K562 (cell line): ENCODE measurements at regions not wholly inside any gene's neighbourhood (a gene's known extent, or its start where the extent isn't known, plus 50 kb on each side); places are given as distances from the start of the nearest gene placed in this dataset.

ENCODE experiments used
- ATAC-seq: fragments of 200-7000 bp; cut with Tn5 transposase; 3 replicates; pipeline ENCODE4 v1.9.1; 2020; ENCODE audit warnings: moderate library complexity
- BruUV-seq: library from RNA; stranded (reverse); fragments of 400-500 nt; replicated peaks from 2 replicates; lab custom pipeline; 2021; lab: Mats Ljungman, UMichigan
- CTCF ChIA-PET: fragments of 300-600 bp; formaldehyde crosslinking; extraction: SDS; loops from one replicate; lab custom pipeline; 2021; ENCODE audit warnings: low intra/inter-chr PET ratio; lab: Yijun Ruan, JAX
- POLR2A ChIA-PET: fragments of 300-600, 350-650 bp; sonication (Branson Sonifier 250); formaldehyde crosslinking; extraction: SDS; loops from one replicate; lab custom pipeline; 2021; ENCODE audit warnings: antibody characterized with exemption, inconsistent platforms; lab: Yijun Ruan, JAX
- DNase-seq, 4 experiments: peaks; one replicate each; pipeline versions ENCODE4 v3.0.0 to v3.0.0-alpha.2; 2011 to 2018; ENCODE audit warnings: low spot score in 3 of 4, mixed read lengths in 3 of 4; ENCODE audit errors: extremely low read depth in 1 of 4
- FAIRE-seq: peaks from 2 replicates; lab custom pipeline; 2011; peaks lifted over from hg19 to GRCh38; lab: Jason Lieb, UNC
- H2AFZ ChIP-seq: 2 replicates; pipeline ENCODE4 v1.6.0; 2011; ENCODE audit warnings: low read depth, low read length, control low read depth, inconsistent platforms
- H3K27ac ChIP-seq: fragments of 200-600 bp; 3 replicates; pipeline ENCODE4 v1.8.0; 2011; ENCODE audit warnings: low read depth, mild to moderate bottlenecking, control low read depth, inconsistent platforms, low read length, moderate library complexity, mixed read lengths; ENCODE audit errors: extremely low read depth
- H3K27me3 ChIP-seq, 2 experiments: fragments of 300-600 bp in 1 of 2; 2 replicates in 1 of 2; 3 replicates in 1 of 2; pipeline versions ENCODE4 v1.6.0 to v1.8.0; 2011; ENCODE audit warnings: inconsistent platforms in 2 of 2, low read length in 2 of 2, mild to moderate bottlenecking in 1 of 2, mixed read lengths in 1 of 2, moderate library complexity in 1 of 2; ENCODE audit not compliant: control insufficient read depth in 2 of 2, insufficient read depth in 2 of 2
- H3K36me3 ChIP-seq: fragments of 300-600 bp; 3 replicates; pipeline ENCODE4 v1.8.0; 2011; ENCODE audit warnings: mild to moderate bottlenecking, low read length, inconsistent platforms; ENCODE audit not compliant: control insufficient read depth, insufficient read depth
- H3K4me1 ChIP-seq, 2 experiments: fragments of 200-600 bp in 1 of 2; replicated peaks in 1 of 2; 2 replicates in 1 of 2; 3 replicates in 1 of 2; pipeline versions ENCODE4 v1.5.1 to v1.8.0; 2011; ENCODE audit warnings: inconsistent platforms in 2 of 2, low read length in 2 of 2, mild to moderate bottlenecking in 1 of 2, mixed read lengths in 1 of 2, moderate library complexity in 1 of 2; ENCODE audit not compliant: control insufficient read depth in 2 of 2, insufficient read depth in 2 of 2
- H3K4me2 ChIP-seq: 2 replicates; pipeline ENCODE4 v1.6.1; 2011; ENCODE audit warnings: low read length, control low read depth, inconsistent platforms, mixed read lengths; ENCODE audit not compliant: insufficient read depth
- H3K4me3 ChIP-seq: fragments of 200-600 bp; sonication (generic), shearing (Covaris generic); 2 replicates; pipeline ENCODE4 v1.5.1; 2016; ENCODE audit warnings: control low read depth, inconsistent platforms
- H3K79me2 ChIP-seq: fragments of 200-600 bp; 3 replicates; pipeline ENCODE4 v1.8.0; 2011; ENCODE audit warnings: low read length, inconsistent platforms; ENCODE audit not compliant: control insufficient read depth, insufficient read depth
- H3K9ac ChIP-seq, 2 experiments: 2 replicates each; pipeline versions ENCODE4 v1.6.0 to v1.6.1; 2011; ENCODE audit warnings: low read depth in 2 of 2, low read length in 2 of 2, control low read depth in 1 of 2, inconsistent platforms in 1 of 2, mild to moderate bottlenecking in 1 of 2, mixed read lengths in 1 of 2; ENCODE audit not compliant: insufficient read depth in 1 of 2
- H3K9me1 ChIP-seq: one replicate; pipeline ENCODE4 v1.6.0; 2011; ENCODE audit warnings: inconsistent platforms, mild to moderate bottlenecking, low read length, moderate library complexity; ENCODE audit not compliant: control insufficient read depth, insufficient read depth
- H3K9me3 ChIP-seq: replicated peaks from 2 replicates; pipeline ENCODE4 v1.5.1; 2011; ENCODE audit warnings: low read depth, low read length, inconsistent platforms; ENCODE audit not compliant: control insufficient read depth, insufficient read depth
- H4K20me1 ChIP-seq: replicated peaks from 2 replicates; pipeline ENCODE4 v1.6.1; 2011; ENCODE audit warnings: low read length, inconsistent platforms, mixed read lengths; ENCODE audit not compliant: control insufficient read depth, insufficient read depth
- CBX8 ChIP-seq: fragments of 200-600 bp; sonication (generic); IDR thresholded peaks from 2 replicates; pipeline ENCODE4 v1.6.1; 2012; ENCODE audit warnings: borderline replicate concordance, mixed run types, low read depth, mild to moderate bottlenecking, moderate library complexity, mixed read lengths, low read length, control low read depth, inconsistent platforms; ENCODE audit not compliant: poor library complexity, severe bottlenecking; ENCODE audit errors: extremely low read depth
- DNMT1 ChIP-seq: fragments of 450-650 bp; IDR thresholded peaks from 2 replicates; pipeline ENCODE4 v1.6.1; 2016; ENCODE audit warnings: antibody characterized with exemption, mild to moderate bottlenecking
- EHMT2 ChIP-seq: fragments of 450-650 bp; IDR thresholded peaks from 2 replicates; pipeline ENCODE4 v1.6.1; 2018; ENCODE audit warnings: antibody characterized with exemption
- HEY1 ChIP-seq: fragments of 250-450 bp; sonication (Bioruptor Pico); IDR thresholded peaks from 2 replicates; pipeline ENCODE4 v1.5.0; 2020; ENCODE audit warnings: mild to moderate bottlenecking, moderate library complexity, borderline replicate concordance
- HMG20B ChIP-seq: fragments of 250-450 bp; sonication (Bioruptor Pico); IDR thresholded peaks from 2 replicates; pipeline ENCODE4 v1.5.0; 2021; ENCODE audit warnings: mild to moderate bottlenecking
- JUN ChIP-seq, 2 experiments: sonication (generic) in 1 of 2; formaldehyde crosslinking in 1 of 2; IDR thresholded peaks; 2 replicates each; pipeline versions ENCODE4 v1.6.1 to v1.8.0; 2012 to 2022; ENCODE audit warnings: borderline replicate concordance in 2 of 2, mild to moderate bottlenecking in 2 of 2, improper control_type of control experiment in 1 of 2, low read depth in 1 of 2, low read length in 1 of 2, missing genetic modification reagents in 1 of 2
- KLF10 ChIP-seq: fragments of 250-450 bp; sonication (Bioruptor Pico); IDR thresholded peaks from 2 replicates; pipeline ENCODE4 v1.6.1; 2021; ENCODE audit warnings: matching md5 sums
- SRSF1 ChIP-seq: fragments of 200-400 bp; formaldehyde crosslinking; IDR thresholded peaks from 2 replicates; pipeline ENCODE4 v1.6.1; 2017; ENCODE audit warnings: mild to moderate bottlenecking, low read depth, low read length, moderate library complexity
- TAL1 ChIP-seq: fragments of 450-650 bp; IDR thresholded peaks from 2 replicates; pipeline ENCODE4 v1.6.1; 2016; ENCODE audit warnings: mild to moderate bottlenecking
- TCF7 ChIP-seq: sonication (generic); IDR thresholded peaks from 2 replicates; pipeline ENCODE4 v1.6.1; 2016; ENCODE audit warnings: antibody characterized with exemption, borderline replicate concordance
- WHSC1 ChIP-seq: IDR thresholded peaks from one replicate; pipeline ENCODE4 v1.6.1; 2012; ENCODE audit warnings: low read length, control low read depth, inconsistent platforms
- ZNF707 ChIP-seq: fragments of 250-450 bp; sonication (Bioruptor Pico); conservative IDR thresholded peaks from 2 replicates; pipeline ENCODE4 v1.8.0; 2022; ENCODE audit warnings: inconsistent platforms, mild to moderate bottlenecking, moderate library complexity
- ZNF740 ChIP-seq, 3 experiments: fragments of 200-800 bp in 1 of 3; sonication (Bioruptor generic) in 1 of 3; sonication (generic) in 1 of 3; formaldehyde crosslinking in 1 of 3; IDR thresholded peaks; 2 replicates each; pipeline versions ENCODE4 v1.6.1 to v1.8.0; 2016 to 2022; ENCODE audit warnings: mild to moderate bottlenecking in 2 of 3, missing compliant biosample characterization in 2 of 3, missing genetic modification characterization in 2 of 3, missing genetic modification reagents in 1 of 3
- ZNF75A ChIP-seq: fragments of 450-650 bp; formaldehyde crosslinking; IDR thresholded peaks from 2 replicates; pipeline ENCODE4 v1.4.0; 2020; ENCODE audit warnings: mild to moderate bottlenecking
- ZNF764 ChIP-seq: fragments of 250-450 bp; sonication (Bioruptor Pico); IDR thresholded peaks from 2 replicates; pipeline ENCODE4 v1.4.0; 2020; ENCODE audit warnings: low read depth, mild to moderate bottlenecking, moderate library complexity
- WGBS: fragments of 100-300 bp; shearing (Covaris generic); methylation state at CpG from one replicate; pipeline ENCODE4 v1.1.6; 2016; ENCODE audit warnings: low coverage, mixed read lengths; ENCODE audit not compliant: insufficient coverage; ENCODE audit errors: missing lambda C conversion rate; 5-methylcytosine and 5-hydroxymethylcytosine counted together
- in situ Hi-C: fragments of 300-500 bp; cut with MboI; formaldehyde crosslinking; loops from 4 replicates; pipeline ENCODE4 v1.15.0; 2018; ENCODE audit warnings: inconsistent platforms, mixed read lengths
- intact Hi-C: fragments of 100-400 bp; cut with micrococcal nuclease; formaldehyde crosslinking; loops from 2 replicates; pipeline ENCODE4 v1.14.2; 2022
- TF ChIP-seq, protein P1 (sequence below): fragments of 250-450 bp; sonication (Bioruptor Pico); IDR thresholded peaks from 2 replicates; pipeline ENCODE4 v1.9.0; 2021; ENCODE audit warnings: mild to moderate bottlenecking
- TF ChIP-seq, protein P2 (sequence below), 2 experiments: IDR thresholded peaks; 2 replicates each; pipeline ENCODE4 v1.6.1; 2012; ENCODE audit warnings: improper control_type of control experiment in 2 of 2, low read depth in 2 of 2, low read length in 2 of 2, borderline replicate concordance in 1 of 2

DNA sequence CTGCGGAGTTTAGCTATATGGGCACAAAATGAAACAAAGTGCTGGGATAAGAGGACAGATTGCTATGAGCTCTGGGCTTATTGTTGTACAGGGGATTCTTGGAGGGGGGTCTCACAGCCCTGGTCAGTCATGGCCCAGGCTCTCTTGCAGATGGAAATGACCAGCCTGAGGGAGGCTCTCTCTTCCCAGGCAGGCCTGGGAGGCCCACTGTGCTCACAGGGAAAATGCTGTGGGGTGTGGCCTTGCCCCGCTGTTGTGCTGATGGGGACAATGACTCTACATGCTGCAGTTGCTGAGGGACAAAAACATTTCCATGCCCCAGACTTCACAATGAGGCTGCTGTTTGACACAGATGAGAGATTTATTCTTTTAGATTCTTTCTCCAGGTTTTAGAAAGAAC, 202.2 kb downstream of the KLF13 start (continued):
- TF ChIP-seq JUN (IDR thresholded peaks at IDR 0.05; ENCODE audit: borderline replicate concordance, low read depth, low read length) (no peak), JUN (CRISPR knock-in tag; IDR thresholded peaks at IDR 0.05; ENCODE audit: borderline replicate concordance) (no peak), SRSF1 (no peak), DNMT1 (no peak), HMG20B (CRISPR knock-in tag) (no peak), HEY1 (CRISPR knock-in tag) (no peak)

GRCh38 chr15:31537770-31538592, 211.3 kb downstream of the KLF13 start:
- Histone ChIP-seq H3K79me2 (no peaks in the 10 kb centered on the region), H2AFZ (no peak overlapping the region), H3K4me2 (no peak overlapping the region), H3K9me3 (no peaks in the 10 kb centered on the region), H3K27ac (no peak overlapping the region), H3K4me3 (no peak overlapping the region), H3K9me1 (no peaks in the 10 kb centered on the region), H3K9ac (no peak overlapping the region), H3K27me3 (peaks cover 0 to 9% of the 10 kb centered on the region in 2 experiments; a peak in 2 of 5 replicates), H4K20me1 (no peaks in the 10 kb centered on the region), H3K4me1 (no peaks in the 10 kb centered on the region), H3K36me3 (no peaks in the 10 kb centered on the region)
- in situ Hi-C loops (no loop called here), intact Hi-C loops (no loop called here)
- no TSS peak for BruUV-seq
- ChIA-PET CTCF (no interaction called here), POLR2A (no interaction called here)
- 3% methylated on average over 14 of the region's 14 CpGs for WGBS
- ATAC-seq (no peak), DNase-seq (no peak), FAIRE-seq (no peak)
- TF ChIP-seq, protein P1, sequence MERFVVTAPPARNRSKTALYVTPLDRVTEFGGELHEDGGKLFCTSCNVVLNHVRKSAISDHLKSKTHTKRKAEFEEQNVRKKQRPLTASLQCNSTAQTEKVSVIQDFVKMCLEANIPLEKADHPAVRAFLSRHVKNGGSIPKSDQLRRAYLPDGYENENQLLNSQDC (CRISPR knock-in tag): no peak
- TF ChIP-seq ZNF764 (CRISPR knock-in tag) (no peak), ZNF707 (no peak), KLF10 (no peak), TAL1 (no peak), TCF7 (no peak), CBX8 (no peak), EHMT2 (no peak), ZNF740 (CRISPR knock-in tag; IDR thresholded peaks at IDR 0.05) (no peak), ZNF740 (tag; IDR thresholded peaks at IDR 0.05) (no peak), ZNF75A (CRISPR knock-in tag) (no peak), WHSC1 (no peak)
- TF ChIP-seq, protein P2, sequence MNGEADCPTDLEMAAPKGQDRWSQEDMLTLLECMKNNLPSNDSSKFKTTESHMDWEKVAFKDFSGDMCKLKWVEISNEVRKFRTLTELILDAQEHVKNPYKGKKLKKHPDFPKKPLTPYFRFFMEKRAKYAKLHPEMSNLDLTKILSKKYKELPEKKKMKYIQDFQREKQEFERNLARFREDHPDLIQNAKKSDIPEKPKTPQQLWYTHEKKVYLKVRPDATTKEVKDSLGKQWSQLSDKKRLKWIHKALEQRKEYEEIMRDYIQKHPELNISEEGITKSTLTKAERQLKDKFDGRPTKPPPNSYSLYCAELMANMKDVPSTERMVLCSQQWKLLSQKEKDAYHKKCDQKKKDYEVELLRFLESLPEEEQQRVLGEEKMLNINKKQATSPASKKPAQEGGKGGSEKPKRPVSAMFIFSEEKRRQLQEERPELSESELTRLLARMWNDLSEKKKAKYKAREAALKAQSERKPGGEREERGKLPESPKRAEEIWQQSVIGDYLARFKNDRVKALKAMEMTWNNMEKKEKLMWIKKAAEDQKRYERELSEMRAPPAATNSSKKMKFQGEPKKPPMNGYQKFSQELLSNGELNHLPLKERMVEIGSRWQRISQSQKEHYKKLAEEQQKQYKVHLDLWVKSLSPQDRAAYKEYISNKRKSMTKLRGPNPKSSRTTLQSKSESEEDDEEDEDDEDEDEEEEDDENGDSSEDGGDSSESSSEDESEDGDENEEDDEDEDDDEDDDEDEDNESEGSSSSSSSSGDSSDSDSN (IDR thresholded peaks at IDR 0.05; ENCODE audit: borderline replicate concordance in 1 of 2, low read depth in 2 of 2, low read length in 2 of 2): no peak
